GM18505 (cell line): ENCODE measurements at regions not wholly inside any gene's neighbourhood (a gene's known extent, or its start where the extent isn't known, plus 50 kb on each side); places are given as distances from the start of the nearest gene placed in this dataset.

ENCODE experiments used
- ATAC-seq: cut with Tn5 transposase; IDR thresholded peaks from one replicate; pipeline ENCODE4 v1.9.1; 2021; ENCODE audit not compliant: unreplicated experiment
- POLR2A ChIP-seq: IDR thresholded peaks from 4 replicates; pipeline ENCODE4 v1.6.1; 2011; ENCODE audit warnings: borderline replicate concordance; ENCODE audit not compliant: insufficient read depth, insufficient read length; ENCODE audit errors: extremely low read depth

DNA sequence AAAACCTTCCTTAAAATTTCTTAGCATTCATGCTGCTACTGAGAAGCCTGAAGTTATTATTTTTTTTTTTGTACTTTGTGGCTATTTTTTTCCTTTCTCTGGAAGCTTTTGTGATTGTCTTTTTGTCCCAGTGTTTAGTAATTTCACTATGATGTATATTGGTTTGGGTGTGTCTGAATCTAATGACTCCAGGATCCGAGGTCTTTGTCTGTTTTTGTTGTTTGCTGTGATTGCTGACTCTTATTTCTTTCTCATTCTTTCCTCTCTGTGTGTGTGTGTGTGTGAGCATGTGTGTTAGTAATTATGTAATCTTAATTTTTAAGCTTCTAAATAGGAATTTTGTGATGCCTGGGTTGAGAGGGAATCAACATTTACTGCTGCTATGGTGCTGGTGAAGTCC is 152.0 kb downstream of the RAP2B start:
- TF ChIP-seq POLR2A, result no peak
- ATAC-seq, result no peak

DNA sequence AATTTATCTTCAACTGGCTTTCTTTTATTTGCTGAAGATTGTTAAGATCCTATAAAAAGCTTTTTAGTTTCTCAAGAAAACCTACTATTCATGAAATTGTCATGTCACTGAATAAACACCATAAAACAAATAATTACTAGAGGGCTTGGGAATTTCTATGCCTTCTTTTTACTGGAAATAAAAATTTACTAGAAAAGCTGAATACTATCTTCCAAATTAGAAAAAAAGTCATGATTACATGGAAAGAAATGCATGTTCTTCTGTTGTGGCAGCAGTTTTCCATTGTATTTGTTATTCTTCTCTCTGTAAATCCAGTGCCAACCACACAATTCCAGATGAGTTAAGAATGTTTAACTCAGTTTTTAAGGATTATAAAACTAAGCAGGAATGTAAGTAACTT is 153.8 kb downstream of the RAP2B start:
- ATAC-seq, result no peak
- no peak for TF ChIP-seq POLR2A

DNA sequence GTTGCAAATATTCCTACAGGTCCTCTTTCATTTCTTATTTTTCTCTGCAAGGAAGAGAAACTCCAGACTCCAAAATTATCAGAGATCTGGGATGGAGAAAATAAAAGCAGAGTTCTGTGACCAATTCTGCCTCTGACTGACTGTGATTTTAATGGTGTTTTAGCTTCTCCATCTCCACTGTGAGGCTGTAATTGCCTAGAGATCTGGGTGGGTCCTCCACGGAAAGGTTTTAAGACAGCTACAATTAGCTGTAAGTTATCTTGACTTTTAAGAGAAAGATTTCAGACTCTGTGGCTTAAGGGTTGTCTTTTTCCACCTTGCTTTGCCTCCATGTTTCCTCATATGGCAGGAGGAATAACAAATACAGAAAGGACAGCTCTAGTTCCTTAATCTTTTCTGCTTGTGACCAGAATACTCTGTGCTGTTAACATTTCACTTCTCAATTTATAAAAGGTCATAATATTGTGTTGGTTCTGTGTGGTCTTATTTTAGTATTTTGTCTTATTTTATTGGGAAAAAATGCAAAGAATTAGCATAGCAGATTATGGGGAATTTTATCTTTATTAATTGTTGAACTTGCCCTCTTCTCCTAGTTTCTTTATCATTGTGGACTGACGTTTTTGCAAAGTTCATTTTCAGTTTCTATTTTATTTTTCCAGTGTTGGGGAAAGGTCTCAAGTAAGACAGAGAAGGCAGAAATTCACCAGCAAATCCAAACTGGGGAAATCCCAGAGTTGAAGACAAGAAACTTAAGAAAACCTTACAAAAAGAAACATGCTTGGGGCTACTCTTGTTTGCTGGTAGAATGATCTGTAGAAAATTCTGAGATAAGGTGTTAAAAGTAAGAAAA is 157.9 kb downstream of the RAP2B start:
- no peak for TF ChIP-seq POLR2A
- no peak for ATAC-seq

DNA sequence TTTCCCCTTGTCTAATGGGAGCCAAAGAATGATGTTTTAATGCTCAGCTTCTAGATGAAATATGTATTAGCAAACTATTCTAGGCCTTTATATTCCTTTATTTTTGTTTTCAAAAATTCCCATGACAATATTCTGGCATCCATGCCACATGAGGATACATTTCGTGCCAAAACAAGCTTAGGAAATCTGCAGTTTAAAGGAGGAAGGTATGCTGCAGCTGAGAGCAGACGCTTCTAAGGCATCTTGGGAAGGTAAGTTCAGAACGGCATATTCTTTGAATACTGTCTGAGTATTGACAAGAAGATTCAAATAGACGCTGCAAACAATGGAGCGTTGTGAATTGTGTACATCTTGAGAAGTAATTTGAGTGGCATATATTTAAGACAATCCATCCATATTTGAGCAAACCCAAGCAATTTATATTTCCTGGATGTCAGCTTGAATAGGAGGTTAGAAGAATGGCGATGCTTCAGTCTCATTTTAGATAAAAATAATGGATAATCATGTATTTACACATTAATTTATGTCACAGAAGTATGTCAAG is 158.6 kb downstream of the RAP2B start:
- ATAC-seq, result no peak
- no peak for TF ChIP-seq POLR2A

DNA sequence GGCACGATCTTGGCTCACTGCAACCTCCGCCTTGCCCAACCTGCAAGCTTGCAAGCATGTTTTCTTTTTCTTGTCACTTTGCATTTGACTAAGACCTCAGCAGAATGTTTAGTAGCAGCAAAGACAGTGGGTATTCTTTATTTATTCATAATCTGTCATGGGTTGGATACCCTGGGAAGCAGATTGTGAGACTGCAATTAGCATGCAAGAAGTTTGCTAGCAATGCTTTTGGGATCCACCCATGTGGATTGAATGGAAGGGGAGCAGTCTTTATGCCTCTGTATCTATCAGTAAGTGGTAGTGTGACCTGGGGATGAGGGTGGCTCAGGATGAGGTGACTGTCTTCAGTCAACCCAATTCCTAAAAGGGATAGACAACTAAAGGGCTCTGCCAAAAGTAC is 166.7 kb downstream of the RAP2B start:
- no peak for TF ChIP-seq POLR2A
- no peak for ATAC-seq

DNA sequence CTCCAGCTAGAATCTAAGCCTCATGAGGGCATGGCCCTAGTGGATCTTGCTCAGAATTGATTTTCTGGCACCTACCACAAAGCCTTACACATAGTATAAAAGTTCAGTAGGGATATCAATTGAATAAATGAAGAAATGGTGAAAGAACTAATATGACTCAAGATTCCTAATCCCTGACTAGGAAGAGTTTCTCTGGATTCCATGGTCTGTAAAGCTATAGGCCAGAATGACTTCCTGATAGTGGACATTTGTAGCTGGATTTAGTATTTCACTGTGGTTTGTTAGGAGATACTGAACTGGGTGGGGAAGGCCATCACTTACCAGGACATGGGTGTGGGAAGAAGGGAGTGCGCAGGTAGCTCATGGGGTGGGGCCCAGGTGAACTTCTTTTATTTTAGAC is 168.9 kb downstream of the RAP2B start:
- no peak for ATAC-seq

DNA sequence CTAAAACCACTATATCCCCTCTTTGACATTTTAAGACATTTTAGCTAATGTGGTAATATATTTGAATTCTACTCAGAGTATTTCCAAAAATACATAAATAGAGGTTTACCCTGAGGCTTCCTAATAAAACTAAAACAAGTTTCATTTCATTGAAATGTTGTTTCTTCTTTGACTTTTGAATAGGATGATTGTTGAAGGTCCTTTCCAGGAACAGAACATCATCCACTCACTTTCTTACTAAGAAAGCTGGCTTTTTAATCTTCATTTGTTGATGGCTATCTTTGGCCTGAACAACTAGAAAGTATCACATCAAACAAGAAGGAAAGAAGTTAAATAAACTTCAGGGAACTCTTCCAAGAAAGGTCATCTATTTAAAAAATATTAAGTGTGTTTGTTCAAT is 169.7 kb downstream of the RAP2B start:
- TF ChIP-seq POLR2A, result no peak
- no peak for ATAC-seq

More for the DNA sequence above, 168.9 kb downstream of the RAP2B start:
- TF ChIP-seq POLR2A, result no peak

DNA sequence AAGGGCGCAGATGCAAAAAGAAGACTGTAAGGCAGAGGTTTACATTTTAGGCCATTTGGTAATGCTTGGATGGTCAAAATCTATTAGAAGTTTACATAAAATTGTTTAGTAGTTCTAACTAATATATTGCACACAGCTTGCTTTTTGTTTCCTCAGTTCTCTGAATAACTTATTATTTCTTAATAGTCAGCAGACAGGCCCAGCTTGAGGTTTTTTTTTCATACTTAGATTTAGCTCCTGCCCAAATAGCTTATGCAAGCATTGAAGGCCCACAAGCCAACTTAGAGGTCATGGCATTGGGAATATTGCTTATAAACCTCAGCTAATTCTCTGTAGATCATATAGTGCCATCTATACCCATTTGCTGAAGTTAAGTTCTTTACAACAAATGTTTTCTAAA is 172.5 kb downstream of the RAP2B start:
- ATAC-seq, result no peak
- TF ChIP-seq POLR2A, result no peak

DNA sequence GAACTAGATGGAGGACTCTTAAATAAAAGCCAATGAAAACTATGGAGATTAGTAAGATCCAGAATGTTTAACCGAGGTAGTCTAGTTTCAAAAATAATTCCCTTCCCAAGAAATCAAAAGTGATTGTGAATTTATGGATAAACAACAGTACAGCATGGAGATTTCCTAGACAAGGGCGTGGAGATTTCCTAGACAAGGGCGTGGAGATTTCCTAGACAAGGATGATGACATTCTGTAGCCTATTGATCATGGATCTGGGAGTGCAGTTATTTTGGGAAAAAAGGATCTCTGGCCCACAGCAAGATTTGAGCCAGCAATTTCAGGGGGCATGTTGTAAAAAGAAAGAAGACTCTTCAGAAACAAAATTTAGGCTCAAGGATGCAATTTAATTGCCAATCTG is 175.3 kb downstream of the RAP2B start:
- TF ChIP-seq POLR2A, result no peak
- no peak for ATAC-seq

DNA sequence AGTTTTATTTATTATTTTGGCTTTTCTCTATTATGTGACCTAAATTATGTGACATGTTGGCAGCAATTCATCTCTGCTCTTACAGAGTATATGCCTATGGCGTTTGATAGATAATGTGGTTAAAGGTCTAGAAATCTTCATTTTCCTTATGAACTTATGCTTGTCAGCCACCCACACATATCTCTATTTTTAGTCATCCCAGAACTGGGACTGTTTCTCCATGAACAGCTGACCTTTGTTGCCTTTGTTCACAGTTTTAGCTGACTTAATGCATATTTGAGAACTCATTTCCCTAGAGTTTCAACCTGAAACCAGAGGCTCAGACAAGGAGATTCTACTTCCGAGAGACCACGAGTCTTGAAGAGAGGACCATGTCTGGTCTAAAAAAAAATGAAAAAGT is 176.5 kb downstream of the RAP2B start:
- ATAC-seq, result no peak
- TF ChIP-seq POLR2A, result no peak

DNA sequence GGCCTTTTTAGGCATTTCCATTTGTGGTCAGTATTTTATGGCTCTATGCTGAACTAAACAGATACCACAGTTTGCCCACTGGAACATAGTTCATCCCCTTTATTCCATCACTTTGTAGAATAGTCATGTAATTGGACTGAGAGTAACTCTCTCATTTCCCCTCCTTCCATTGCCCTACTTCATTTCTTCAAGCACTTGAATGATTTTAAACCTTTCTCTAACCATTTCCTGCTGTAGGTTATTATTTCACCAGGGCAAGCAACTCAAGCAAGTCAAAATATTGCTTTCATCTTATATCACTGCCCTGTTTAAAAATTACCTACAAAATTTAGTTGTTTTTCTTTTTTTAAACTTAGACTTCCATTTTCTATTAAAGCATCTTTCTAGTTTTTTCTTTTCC is 177.0 kb downstream of the RAP2B start:
- no peak for ATAC-seq

DNA sequence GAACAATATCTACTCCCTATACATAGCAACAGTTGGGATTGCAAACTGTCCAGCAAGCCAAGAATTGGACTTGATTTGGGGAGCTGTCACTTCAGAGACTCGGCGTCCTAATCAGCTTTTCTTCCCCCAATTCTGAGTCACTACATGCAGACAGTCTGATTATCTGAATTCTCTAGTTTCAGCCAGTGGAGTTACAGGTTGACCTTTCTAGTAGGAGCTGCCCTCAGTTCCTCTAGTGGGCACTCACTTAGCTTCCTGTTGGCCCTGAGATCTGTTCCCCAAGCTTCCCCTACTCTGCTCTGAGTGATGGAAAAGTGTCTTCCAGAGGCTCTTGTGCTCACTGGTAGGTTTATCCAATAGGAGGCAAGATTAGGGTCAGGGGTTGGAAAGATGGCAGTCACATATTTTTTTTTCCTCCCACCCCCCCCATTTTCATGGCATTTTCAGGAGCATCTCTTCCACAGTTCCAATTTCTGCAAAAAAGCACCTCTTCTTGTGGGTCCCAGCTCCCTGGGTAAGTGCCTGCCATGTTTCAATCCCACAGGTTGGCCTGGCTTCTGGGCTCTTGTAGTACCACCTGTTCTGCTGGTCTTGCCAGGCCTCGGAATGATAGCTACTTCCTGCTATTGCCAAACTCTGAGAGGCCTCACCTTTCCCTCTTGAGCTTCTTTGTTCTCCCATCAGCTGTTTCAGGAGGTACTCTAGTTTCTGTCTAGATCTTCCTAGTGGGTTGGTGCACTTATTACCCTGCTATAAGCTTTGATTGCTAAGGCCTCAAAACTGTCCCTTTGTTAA is 182.2 kb downstream of the RAP2B start:
- no peak for ATAC-seq
- TF ChIP-seq POLR2A, result no peak

More for the DNA sequence above, 177.0 kb downstream of the RAP2B start:
- no peak for TF ChIP-seq POLR2A

DNA sequence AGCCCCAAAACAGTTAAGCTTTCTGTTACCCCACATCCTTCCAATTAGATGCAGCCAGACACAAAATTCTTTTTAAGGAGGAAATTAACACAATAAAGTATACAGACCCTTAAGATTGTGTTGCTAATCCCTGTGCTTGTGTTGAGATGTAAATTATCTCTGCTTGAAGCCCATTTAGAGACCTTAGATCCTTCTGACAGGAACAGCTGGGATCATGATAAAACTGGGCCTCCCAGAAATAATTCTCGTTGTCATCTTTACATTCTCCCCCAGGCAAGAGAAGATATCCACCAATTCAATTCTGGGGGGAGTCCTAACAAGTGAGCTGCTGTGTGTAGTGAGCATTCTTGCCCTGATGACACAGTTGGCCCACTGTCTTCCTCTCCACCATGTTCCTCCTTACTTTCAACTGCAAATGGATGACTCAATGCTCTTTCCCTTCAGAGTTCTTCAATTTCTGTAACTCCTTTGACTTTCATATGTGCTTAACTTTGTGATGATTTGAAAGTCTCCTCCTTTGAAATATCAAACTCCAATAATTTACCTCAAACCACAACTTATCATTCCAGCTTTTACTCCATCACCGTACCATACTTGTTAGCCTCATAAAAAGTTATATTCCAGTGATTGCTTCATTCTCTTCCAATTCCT is 186.6 kb downstream of the RAP2B start:
- no peak for ATAC-seq
- TF ChIP-seq POLR2A, result no peak
